ENCODE measurements at regions not wholly inside any gene's neighbourhood (a gene's known extent, or its start where the extent isn't known, plus 50 kb on each side); places are given as distances from the start of the nearest gene placed in this dataset.
"Not testable (repeated sequence)": the region's sequence is repeated elsewhere in the genome, so short reads cannot be mapped to it uniquely, and the experiment has no call there.

GRCh38 chr12:97650242-97650641 is 187.6 kb downstream of the RMST start:
- no peaks in the 10 kb centered on the region for H3K27me3 ChIP-seq (ENCODE audit: insufficient read depth, poor library complexity, severe bottlenecking)
- no peak overlapping the region for H3K27ac ChIP-seq (replicated peaks)
- H3K4me3 ChIP-seq (replicated peaks; ENCODE audit: insufficient read depth, low read length): no peak overlapping the region
- no peak for TF ChIP-seq CTCF (IDR thresholded peaks at IDR 0.05; ENCODE audit: insufficient read depth, low read length)
- no peak for TF ChIP-seq SPI1 (IDR thresholded peaks at IDR 0.05; ENCODE audit: borderline replicate concordance, low read depth)
- TF ChIP-seq POLR2AphosphoS5 (IDR thresholded peaks at IDR 0.05; ENCODE audit: low read depth): no peak
- TF ChIP-seq, protein P1, sequence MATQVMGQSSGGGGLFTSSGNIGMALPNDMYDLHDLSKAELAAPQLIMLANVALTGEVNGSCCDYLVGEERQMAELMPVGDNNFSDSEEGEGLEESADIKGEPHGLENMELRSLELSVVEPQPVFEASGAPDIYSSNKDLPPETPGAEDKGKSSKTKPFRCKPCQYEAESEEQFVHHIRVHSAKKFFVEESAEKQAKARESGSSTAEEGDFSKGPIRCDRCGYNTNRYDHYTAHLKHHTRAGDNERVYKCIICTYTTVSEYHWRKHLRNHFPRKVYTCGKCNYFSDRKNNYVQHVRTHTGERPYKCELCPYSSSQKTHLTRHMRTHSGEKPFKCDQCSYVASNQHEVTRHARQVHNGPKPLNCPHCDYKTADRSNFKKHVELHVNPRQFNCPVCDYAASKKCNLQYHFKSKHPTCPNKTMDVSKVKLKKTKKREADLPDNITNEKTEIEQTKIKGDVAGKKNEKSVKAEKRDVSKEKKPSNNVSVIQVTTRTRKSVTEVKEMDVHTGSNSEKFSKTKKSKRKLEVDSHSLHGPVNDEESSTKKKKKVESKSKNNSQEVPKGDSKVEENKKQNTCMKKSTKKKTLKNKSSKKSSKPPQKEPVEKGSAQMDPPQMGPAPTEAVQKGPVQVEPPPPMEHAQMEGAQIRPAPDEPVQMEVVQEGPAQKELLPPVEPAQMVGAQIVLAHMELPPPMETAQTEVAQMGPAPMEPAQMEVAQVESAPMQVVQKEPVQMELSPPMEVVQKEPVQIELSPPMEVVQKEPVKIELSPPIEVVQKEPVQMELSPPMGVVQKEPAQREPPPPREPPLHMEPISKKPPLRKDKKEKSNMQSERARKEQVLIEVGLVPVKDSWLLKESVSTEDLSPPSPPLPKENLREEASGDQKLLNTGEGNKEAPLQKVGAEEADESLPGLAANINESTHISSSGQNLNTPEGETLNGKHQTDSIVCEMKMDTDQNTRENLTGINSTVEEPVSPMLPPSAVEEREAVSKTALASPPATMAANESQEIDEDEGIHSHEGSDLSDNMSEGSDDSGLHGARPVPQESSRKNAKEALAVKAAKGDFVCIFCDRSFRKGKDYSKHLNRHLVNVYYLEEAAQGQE (IDR thresholded peaks at IDR 0.05; ENCODE audit: insufficient replicate concordance, low read depth): no peak
- TF ChIP-seq GABPA (IDR thresholded peaks at IDR 0.05; ENCODE audit: low read depth): no peak
- DNase-seq (ENCODE audit: low read depth in 1 of 2, low spot score in 1 of 2): no peak

DNA sequence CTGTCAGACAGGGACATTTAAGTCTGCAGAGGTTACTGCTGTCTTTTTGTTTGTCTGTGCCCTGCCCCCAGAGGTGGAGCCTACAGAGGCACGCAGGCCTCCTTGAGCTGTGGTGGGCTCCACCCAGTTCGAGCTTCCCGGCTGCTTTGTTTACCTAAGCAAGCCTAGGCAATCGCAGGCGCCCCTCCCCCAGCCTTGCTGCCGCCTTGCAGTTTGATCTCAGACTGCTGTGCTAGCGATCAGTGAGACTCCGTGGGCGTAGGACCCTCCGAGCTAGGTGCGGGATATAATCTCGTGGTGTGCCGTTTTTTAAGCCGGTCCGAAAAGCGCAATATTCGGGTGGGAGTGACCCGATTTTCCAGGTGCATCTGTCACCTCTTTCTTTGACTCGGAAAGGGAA is 193.9 kb downstream of the RMST start:
- not testable (repeated sequence) for DNase-seq (ENCODE audit: low read depth in 1 of 2, low spot score in 1 of 2); H3K4me3 ChIP-seq (replicated peaks; ENCODE audit: insufficient read depth, low read length); H3K27me3 ChIP-seq (ENCODE audit: insufficient read depth, poor library complexity, severe bottlenecking); H3K27ac ChIP-seq (replicated peaks)

DNA sequence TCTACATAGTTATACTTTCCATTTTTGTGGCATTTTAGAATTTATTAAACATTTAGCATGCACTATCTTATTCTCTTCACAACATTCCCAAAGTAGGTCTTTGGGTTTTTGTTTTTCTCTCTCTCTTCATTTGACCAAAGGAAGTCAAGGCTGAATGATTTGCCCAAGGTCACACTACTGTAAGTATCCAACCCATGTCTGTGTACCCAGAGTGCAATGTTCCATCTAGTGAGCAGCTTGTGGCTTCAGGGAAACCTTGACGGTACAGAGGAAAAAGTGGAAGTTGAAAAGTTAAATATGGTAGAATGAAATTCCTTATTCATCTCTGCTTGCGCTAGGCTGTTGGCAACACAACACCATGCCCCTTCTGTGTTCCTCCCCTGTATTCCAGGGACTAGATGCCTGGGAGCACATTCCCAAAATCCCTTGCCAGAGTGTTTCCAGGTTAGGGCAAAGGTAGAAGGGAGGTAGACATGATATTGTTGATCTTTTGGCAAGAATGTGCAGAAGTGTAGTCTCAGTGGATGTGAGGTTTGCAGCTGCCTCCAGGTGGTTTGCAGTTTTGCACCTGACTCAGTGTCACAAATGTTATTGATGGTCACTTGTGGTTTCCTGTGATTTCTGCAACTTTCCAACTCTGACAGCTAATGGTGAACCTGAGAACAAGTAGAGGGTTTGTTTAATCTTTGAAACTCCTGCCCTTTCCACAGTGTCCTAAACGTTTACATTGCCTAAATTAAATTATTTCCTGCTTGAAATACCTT is 196.7 kb downstream of the RMST start:
- Histone ChIP-seq H3K27me3 (ENCODE audit: insufficient read depth, poor library complexity, severe bottlenecking) (no peaks in the 10 kb centered on the region), H3K4me3 (replicated peaks; ENCODE audit: insufficient read depth, low read length) (no peak overlapping the region), H3K27ac (replicated peaks) (no peak overlapping the region)
- TF ChIP-seq SPI1 (IDR thresholded peaks at IDR 0.05; ENCODE audit: borderline replicate concordance, low read depth): no peak
- TF ChIP-seq CTCF (IDR thresholded peaks at IDR 0.05; ENCODE audit: insufficient read depth, low read length): no peak
- no peak for DNase-seq (ENCODE audit: low read depth in 1 of 2, low spot score in 1 of 2)

- Histone ChIP-seq H3K27me3 (ENCODE audit: insufficient read depth, poor library complexity, severe bottlenecking) (no peaks in the 10 kb centered on the region), H3K27ac (replicated peaks) (no peak overlapping the region), H3K4me3 (replicated peaks; ENCODE audit: insufficient read depth, low read length) (no peak overlapping the region)
- DNase-seq (ENCODE audit: low read depth in 1 of 2, low spot score in 1 of 2): no peak
- TF ChIP-seq GABPA (IDR thresholded peaks at IDR 0.05; ENCODE audit: low read depth): peak; percentile 67
- no peak for TF ChIP-seq CTCF (IDR thresholded peaks at IDR 0.05; ENCODE audit: insufficient read depth, low read length)
Measured at GRCh38 chr12:97666263-97666662, 203.7 kb downstream of the RMST start.

DNA sequence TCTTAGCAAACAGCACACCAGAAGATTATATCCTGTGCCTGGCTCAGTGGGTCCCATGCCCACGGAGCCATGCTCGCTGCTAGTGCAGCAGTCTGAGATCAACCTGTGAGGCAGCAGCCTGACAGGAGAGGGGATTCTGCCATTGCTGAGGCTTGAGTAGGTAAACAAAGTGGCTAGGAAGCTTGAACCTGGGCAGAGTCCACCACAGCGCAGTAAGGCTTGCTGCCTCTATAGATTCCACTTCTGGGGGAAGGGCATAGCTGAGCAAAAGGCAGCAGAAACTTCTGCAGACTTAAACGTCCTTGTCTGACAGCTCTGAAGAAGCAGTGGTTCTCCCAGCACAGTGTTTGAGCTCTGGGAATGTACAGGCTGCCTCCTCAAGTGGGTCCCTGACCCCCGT is 210.3 kb downstream of the RMST start:
- H3K27me3 ChIP-seq (ENCODE audit: insufficient read depth, poor library complexity, severe bottlenecking): no peaks in the 10 kb centered on the region
- TF ChIP-seq, protein P1 (IDR thresholded peaks at IDR 0.05; ENCODE audit: insufficient replicate concordance, low read depth): no peak
- TF ChIP-seq SPI1 (IDR thresholded peaks at IDR 0.05; ENCODE audit: borderline replicate concordance, low read depth) (no peak), GABPA (IDR thresholded peaks at IDR 0.05; ENCODE audit: low read depth) (no peak)
- no peak overlapping the region for H3K27ac ChIP-seq (replicated peaks)
- no peak overlapping the region for H3K4me3 ChIP-seq (replicated peaks; ENCODE audit: insufficient read depth, low read length)
- DNase-seq (ENCODE audit: low read depth in 1 of 2, low spot score in 1 of 2): no peak

All from HL-60 (cell line).